DOHH2 (cell line): ENCODE measurements at regions not wholly inside any gene's neighbourhood (a gene's known extent, or its start where the extent isn't known, plus 50 kb on each side); places are given as distances from the start of the nearest gene placed in this dataset.

Source experiments
- H3F3A ChIP-seq: fragments of 200-600 bp; sonication (generic), shearing (Covaris generic); 2 replicates; pipeline ENCODE4 v1.6.0; 2016; ENCODE audit warnings: antibody characterized with exemption, mild to moderate bottlenecking; ENCODE audit not compliant: control insufficient read depth, insufficient read depth
- H3K27ac ChIP-seq: fragments of 200-600 bp; sonication (generic); 2 replicates; pipeline ENCODE4 v1.5.1; 2014; ENCODE audit warnings: low read depth, mild to moderate bottlenecking, low read length, moderate library complexity
- H3K27me3 ChIP-seq: fragments of 200-600 bp; sonication (generic); 2 replicates; pipeline ENCODE4 v1.6.1; 2014; ENCODE audit warnings: mild to moderate bottlenecking, low read length, mixed read lengths; ENCODE audit not compliant: control insufficient read depth
- H3K36me3 ChIP-seq: fragments of 200-600 bp; sonication (generic); 2 replicates; pipeline ENCODE4 v1.6.1; 2014; ENCODE audit warnings: mild to moderate bottlenecking, low read length, moderate library complexity, mixed read lengths; ENCODE audit not compliant: control insufficient read depth
- H3K4me1 ChIP-seq: fragments of 200-600 bp; sonication (generic); 2 replicates; pipeline ENCODE4 v1.6.1; 2014; ENCODE audit warnings: mild to moderate bottlenecking, low read length, mixed read lengths; ENCODE audit not compliant: control insufficient read depth
- H3K4me2 ChIP-seq: fragments of 200-600 bp; sonication (generic); 2 replicates; pipeline ENCODE4 v1.6.0; 2014; ENCODE audit warnings: mild to moderate bottlenecking, low read length, moderate library complexity
- H3K4me3 ChIP-seq: fragments of 200-600 bp; sonication (generic); 2 replicates; pipeline ENCODE4 v1.5.1; 2014; ENCODE audit warnings: mild to moderate bottlenecking, low read length, mixed read lengths
- H3K79me2 ChIP-seq: fragments of 200-600 bp; sonication (generic); 2 replicates; pipeline ENCODE4 v1.6.1; 2014; ENCODE audit warnings: mild to moderate bottlenecking, low read length, mixed read lengths; ENCODE audit not compliant: control insufficient read depth
- H3K9me2 ChIP-seq: fragments of 200-600 bp; sonication (generic); replicated peaks from 2 replicates; pipeline ENCODE4 v1.6.1; 2014; ENCODE audit warnings: mild to moderate bottlenecking, low read length, mixed read lengths; ENCODE audit not compliant: control insufficient read depth
- H3K9me3 ChIP-seq: fragments of 200-600 bp; sonication (generic); 2 replicates; pipeline ENCODE4 v1.6.1; 2014; ENCODE audit warnings: antibody characterized with exemption, low read length, mixed read lengths; ENCODE audit not compliant: control insufficient read depth, insufficient read depth
- H4K20me1 ChIP-seq: fragments of 200-600 bp; sonication (generic); 2 replicates; pipeline ENCODE4 v1.6.0; 2014; ENCODE audit warnings: low read depth, mild to moderate bottlenecking, antibody characterized with exemption, low read length, moderate library complexity; ENCODE audit not compliant: control insufficient read depth, insufficient read depth
- CTCF ChIP-seq: fragments of 200-600 bp; sonication (generic); IDR thresholded peaks from one replicate; pipeline ENCODE4 v1.5.1; 2014; ENCODE audit warnings: antibody characterized with exemption, mild to moderate bottlenecking, low read depth, low read length; ENCODE audit not compliant: poor library complexity, severe bottlenecking
- EZH2phosphoT487 ChIP-seq: fragments of 200-600 bp; sonication (generic); IDR thresholded peaks from 2 replicates; pipeline ENCODE4 v1.6.1; 2017; ENCODE audit warnings: borderline replicate concordance, mild to moderate bottlenecking, antibody characterized with exemption, low read length, moderate library complexity, mixed read lengths

- no peaks in the 10 kb centered on the region for H3K4me1 ChIP-seq
- H3K9me2 ChIP-seq, result no peaks in the 10 kb centered on the region
- no peak overlapping the region for H3K4me3 ChIP-seq
- no peaks in the 10 kb centered on the region for H3K27me3 ChIP-seq
- TF ChIP-seq EZH2phosphoT487 (no peak), CTCF (no peak)
- H3K9me3 ChIP-seq, result no peaks in the 10 kb centered on the region
- H3K36me3 ChIP-seq, result no peaks in the 10 kb centered on the region
- no peak overlapping the region for H3K4me2 ChIP-seq
- no peaks in the 10 kb centered on the region for H4K20me1 ChIP-seq
- no peaks in the 10 kb centered on the region for H3F3A ChIP-seq
- H3K79me2 ChIP-seq, result no peaks in the 10 kb centered on the region
- no peak overlapping the region for H3K27ac ChIP-seq
Measured at GRCh38 chr10:43980313-43980712, 331.6 kb upstream of the ZNF32 start.

- no peaks in the 10 kb centered on the region for H3K79me2 ChIP-seq
- H3K27me3 ChIP-seq, result no peaks in the 10 kb centered on the region
- no peaks in the 10 kb centered on the region for H3K9me2 ChIP-seq
- no peaks in the 10 kb centered on the region for H4K20me1 ChIP-seq
- H3K36me3 ChIP-seq, result no peaks in the 10 kb centered on the region
- no peaks in the 10 kb centered on the region for H3K4me1 ChIP-seq
- no peak overlapping the region for H3K27ac ChIP-seq
- no peaks in the 10 kb centered on the region for H3K9me3 ChIP-seq
- no peak overlapping the region for H3K4me3 ChIP-seq
- no peak overlapping the region for H3K4me2 ChIP-seq
- TF ChIP-seq EZH2phosphoT487, result no peak
- TF ChIP-seq CTCF, result no peak
- no peaks in the 10 kb centered on the region for H3F3A ChIP-seq
Measured at GRCh38 chr10:43979551-43979950, 330.9 kb upstream of the ZNF32 start.

GRCh38 chr10:43978936-43979335, 330.3 kb upstream of the ZNF32 start:
- Histone ChIP-seq H3K9me2 (no peaks in the 10 kb centered on the region), H3K36me3 (no peaks in the 10 kb centered on the region), H3F3A (no peaks in the 10 kb centered on the region), H3K79me2 (no peaks in the 10 kb centered on the region), H3K27me3 (no peaks in the 10 kb centered on the region), H3K9me3 (no peaks in the 10 kb centered on the region), H4K20me1 (no peaks in the 10 kb centered on the region), H3K4me3 (no peak overlapping the region), H3K4me1 (no peaks in the 10 kb centered on the region), H3K4me2 (no peak overlapping the region), H3K27ac (no peak overlapping the region)
- no peak for TF ChIP-seq CTCF
- no peak for TF ChIP-seq EZH2phosphoT487

GRCh38 chr10:43978091-43978490, 329.4 kb upstream of the ZNF32 start:
- no peaks in the 10 kb centered on the region for H3K79me2 ChIP-seq
- H3K4me2 ChIP-seq, result no peak overlapping the region
- H3K9me2 ChIP-seq, result no peaks in the 10 kb centered on the region
- H3K27me3 ChIP-seq, result no peaks in the 10 kb centered on the region
- TF ChIP-seq EZH2phosphoT487 (no peak), CTCF (no peak)
- H3F3A ChIP-seq, result no peaks in the 10 kb centered on the region
- no peaks in the 10 kb centered on the region for H4K20me1 ChIP-seq
- H3K4me1 ChIP-seq, result no peaks in the 10 kb centered on the region
- no peak overlapping the region for H3K4me3 ChIP-seq
- H3K27ac ChIP-seq, result no peak overlapping the region
- no peaks in the 10 kb centered on the region for H3K9me3 ChIP-seq
- H3K36me3 ChIP-seq, result no peaks in the 10 kb centered on the region
